Natural killer cell treated with Interleukin-12 subunit alpha and Interleukin-12 subunit beta and Interleukin-15 and Interleukin-18, amount 100 ng/mL, for 72 hours (primary cell): ENCODE measurements at regions not wholly inside any gene's neighbourhood (a gene's known extent, or its start where the extent isn't known, plus 50 kb on each side); places are given as distances from the start of the nearest gene placed in this dataset.
"Not testable (repeated sequence)": the region's sequence is repeated elsewhere in the genome, so short reads cannot be mapped to it uniquely, and the experiment has no call there.

Experiments
- ATAC-seq, 2 donors: fragments of 150-1000 bp; cut with Tn5 transposase in 1 of 2; sonication (Bioruptor Pico), chemical (Tn5 transposase) in 1 of 2; 2 replicates each; pipeline ENCODE4 v1.10.0; 2021
- DNase-seq: peaks from one replicate; pipeline ENCODE4 v3.0.0; 2022; ENCODE audit warnings: low spot score
- H3K27ac Mint-ChIP-seq, 2 donors: 1 replicate in 1 of 2; 2 replicates in 1 of 2; pipeline ENCODE4 v1.8.0; 2022; ENCODE audit warnings: mixed read lengths in 2 of 2, mild to moderate bottlenecking in 1 of 2, moderate library complexity in 1 of 2
- H3K27me3 Mint-ChIP-seq, 2 donors: 1 replicate in 1 of 2; 2 replicates in 1 of 2; pipeline ENCODE4 v1.8.0; 2022; ENCODE audit warnings: mixed read lengths in 2 of 2
- H3K36me3 Mint-ChIP-seq: one replicate; pipeline ENCODE4 v1.8.0; 2022; ENCODE audit warnings: mixed read lengths
- H3K4me1 Mint-ChIP-seq, 2 donors: 1 replicate in 1 of 2; 2 replicates in 1 of 2; pipeline ENCODE4 v1.8.0; 2022; ENCODE audit warnings: low read depth in 2 of 2, mixed read lengths in 2 of 2, mild to moderate bottlenecking in 1 of 2
- H3K4me3 Mint-ChIP-seq: one replicate; pipeline ENCODE4 v1.8.0; 2022; ENCODE audit warnings: mixed read lengths
- H3K9me3 Mint-ChIP-seq: 2 replicates; pipeline ENCODE4 v1.8.0; 2022; ENCODE audit warnings: mixed read lengths

DNA sequence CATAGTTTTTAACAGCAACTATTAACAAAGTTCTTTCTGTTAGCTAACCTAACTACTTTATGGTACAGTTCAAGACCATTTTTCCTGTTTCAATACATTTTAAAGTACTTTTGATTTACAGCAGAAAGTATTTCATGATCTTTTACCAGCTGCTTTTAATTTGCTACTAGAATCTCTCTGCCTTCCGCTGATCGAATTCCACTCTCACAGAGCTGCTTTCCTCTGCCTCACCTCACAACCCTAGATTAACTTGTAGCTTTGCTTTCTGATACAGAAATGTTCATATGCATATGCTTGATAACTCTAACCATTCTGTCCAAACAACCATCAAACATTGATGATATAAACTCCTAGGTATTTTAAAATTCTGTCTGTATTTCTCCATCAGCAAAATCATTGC lies 463.2 kb upstream of the ZEB2 start:
- H3K9me3 Mint-ChIP-seq, result peaks cover 3% of the 10 kb centered on the region

DNA sequence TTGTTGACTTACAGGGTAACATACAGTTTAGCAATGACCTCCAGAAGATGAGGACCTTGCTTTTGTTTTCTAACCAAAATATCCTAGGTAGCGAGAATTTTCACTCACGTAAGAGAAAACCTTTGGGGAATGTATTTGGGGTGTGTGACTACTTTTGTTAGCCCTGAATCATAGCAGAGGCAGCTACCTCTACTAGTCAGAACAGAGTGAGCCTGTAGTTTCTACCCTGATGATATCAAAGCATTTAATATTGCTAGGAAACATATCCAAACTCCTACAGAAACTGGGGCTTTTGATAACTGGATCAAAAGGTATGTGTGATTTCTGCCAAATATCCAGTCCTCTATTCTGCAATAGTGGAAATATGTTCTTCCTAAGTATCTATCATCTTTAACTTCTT lies 462.6 kb upstream of the ZEB2 start:
- H3K27me3 Mint-ChIP-seq, result peaks cover 2 to 7% of the 10 kb centered on the region in 2 donors
- no peak overlapping the region for H3K27ac Mint-ChIP-seq
- H3K36me3 Mint-ChIP-seq, result peaks cover 18% of the 10 kb centered on the region
- peaks cover 3% of the 10 kb centered on the region for H3K9me3 Mint-ChIP-seq
- H3K4me1 Mint-ChIP-seq, result no peaks in the 10 kb centered on the region
- H3K4me3 Mint-ChIP-seq, result no peak overlapping the region
- DNase-seq (no peak), ATAC-seq (no peak)

More for the DNA sequence above, 463.2 kb upstream of the ZEB2 start:
- Mint-ChIP-seq H3K4me3 (no peak overlapping the region), H3K27ac (no peak overlapping the region), H3K27me3 (peaks cover 2 to 7% of the 10 kb centered on the region in 2 donors), H3K36me3 (peaks cover 18% of the 10 kb centered on the region), H3K4me1 (no peaks in the 10 kb centered on the region)
- ATAC-seq (no peak), DNase-seq (no peak)

DNA sequence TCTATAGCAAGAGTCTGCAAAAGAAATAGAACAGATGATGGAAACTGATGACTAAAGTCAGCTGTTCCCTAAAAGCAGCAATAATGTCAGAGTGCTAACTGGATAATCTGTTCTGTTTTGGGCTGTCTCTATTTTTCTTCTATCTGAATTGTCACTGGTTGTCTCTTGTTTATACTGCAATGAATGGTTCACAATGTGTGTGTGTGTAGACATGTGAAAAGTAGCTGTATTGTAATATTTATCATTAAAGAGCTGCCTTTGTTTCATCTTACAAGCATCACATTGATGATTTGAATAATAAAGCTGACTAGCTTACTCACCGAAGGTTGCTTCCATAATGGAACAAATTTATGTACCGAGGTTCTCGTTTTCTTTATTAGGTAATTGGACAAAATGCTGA lies 456.0 kb upstream of the ZEB2 start:
- H3K36me3 Mint-ChIP-seq, result peaks cover 3% of the 10 kb centered on the region
- ATAC-seq, result no peak
- DNase-seq, result no peak
- H3K27me3 Mint-ChIP-seq, result peaks cover 0 to 12% of the 10 kb centered on the region in 2 donors
- no peak overlapping the region for H3K27ac Mint-ChIP-seq
- H3K4me1 Mint-ChIP-seq, result no peaks in the 10 kb centered on the region
- H3K9me3 Mint-ChIP-seq, result peaks cover 5% of the 10 kb centered on the region
- H3K4me3 Mint-ChIP-seq, result no peak overlapping the region

DNA sequence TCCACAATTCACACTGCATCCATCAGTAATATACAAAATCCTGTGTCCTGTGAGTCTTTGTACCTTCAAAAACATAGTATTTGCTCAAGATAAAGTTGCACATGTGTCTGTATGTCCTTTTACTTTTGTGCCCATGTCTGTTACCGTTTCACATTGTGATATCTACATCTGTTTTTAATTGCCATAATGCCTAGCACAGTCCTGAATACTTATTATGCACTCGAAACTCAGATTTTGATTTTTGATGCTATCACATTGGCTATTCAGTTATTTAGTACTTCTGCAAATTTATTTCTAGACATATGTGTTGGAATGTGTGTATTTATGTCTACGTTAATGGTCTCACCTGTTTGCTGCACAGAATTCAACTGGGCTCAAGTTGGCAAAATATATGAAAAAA lies 452.8 kb upstream of the ZEB2 start:
- ATAC-seq (no peak), DNase-seq (no peak)
- H3K27me3 Mint-ChIP-seq, result peaks cover 0 to 12% of the 10 kb centered on the region in 2 donors
- no peak overlapping the region for H3K4me3 Mint-ChIP-seq
- H3K9me3 Mint-ChIP-seq, result peaks cover 11% of the 10 kb centered on the region
- H3K27ac Mint-ChIP-seq, result no peak overlapping the region
- peaks cover 13% of the 10 kb centered on the region for H3K36me3 Mint-ChIP-seq
- no peaks in the 10 kb centered on the region for H3K4me1 Mint-ChIP-seq

DNA sequence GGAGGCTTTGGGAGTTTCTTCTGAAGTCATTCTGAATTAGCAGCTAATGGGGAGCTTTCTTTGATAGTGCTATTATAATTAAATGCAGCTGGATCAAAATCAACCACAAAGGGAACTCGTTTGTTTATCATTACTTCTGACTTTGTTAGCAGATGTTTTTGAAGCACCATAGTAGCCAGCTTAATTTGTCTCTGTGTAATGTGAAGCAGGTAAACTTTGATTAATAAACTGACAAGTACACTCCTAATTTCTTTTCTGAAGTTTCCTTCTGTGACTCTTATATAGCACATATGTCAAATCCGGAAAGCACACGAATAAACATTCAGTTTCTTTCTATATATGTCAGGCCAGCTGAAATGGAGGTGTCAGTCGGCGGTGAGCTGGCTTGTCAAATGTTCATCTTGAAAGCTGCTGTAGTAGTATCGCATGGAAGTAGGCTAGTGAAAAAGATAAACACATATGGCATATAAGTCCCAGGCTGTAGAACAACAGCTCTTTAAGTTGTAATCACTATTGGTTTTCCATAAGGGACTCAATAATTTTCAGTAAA lies 451.9 kb upstream of the ZEB2 start:
- Mint-ChIP-seq H3K36me3 (peaks cover 13% of the 10 kb centered on the region), H3K9me3 (peaks cover 11% of the 10 kb centered on the region), H3K4me1 (no peaks in the 10 kb centered on the region), H3K4me3 (no peak overlapping the region), H3K27me3 (peaks cover 0 to 10% of the 10 kb centered on the region in 2 donors), H3K27ac (no peak overlapping the region)
- ATAC-seq (peak in 1 of 2 donors; percentile 66), DNase-seq (no peak)

DNA sequence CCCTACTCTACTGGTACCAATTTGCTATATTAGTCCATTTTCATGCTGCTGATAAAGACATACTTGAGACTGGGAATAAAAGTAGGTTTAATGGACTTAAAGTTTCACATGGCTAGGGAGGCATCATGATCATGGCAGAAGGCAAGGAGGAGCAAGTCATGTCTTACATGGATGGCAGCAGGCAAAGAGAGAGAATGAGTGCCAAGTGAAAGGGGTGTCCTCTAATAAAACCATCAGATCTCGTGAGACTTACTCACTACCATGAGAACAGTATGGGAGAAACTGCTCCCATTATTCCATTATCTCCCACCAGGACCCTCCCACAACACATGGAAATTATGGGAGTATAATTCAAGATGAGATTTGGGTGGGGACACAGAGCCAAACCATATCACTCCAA lies 450.5 kb upstream of the ZEB2 start:
- Mint-ChIP-seq H3K9me3 (peaks cover 11% of the 10 kb centered on the region), H3K36me3 (peaks cover 13% of the 10 kb centered on the region)
- H3K27me3 Mint-ChIP-seq, H3K4me1 Mint-ChIP-seq, H3K4me3 Mint-ChIP-seq, ATAC-seq, DNase-seq, H3K27ac Mint-ChIP-seq: not testable (repeated sequence)

DNA sequence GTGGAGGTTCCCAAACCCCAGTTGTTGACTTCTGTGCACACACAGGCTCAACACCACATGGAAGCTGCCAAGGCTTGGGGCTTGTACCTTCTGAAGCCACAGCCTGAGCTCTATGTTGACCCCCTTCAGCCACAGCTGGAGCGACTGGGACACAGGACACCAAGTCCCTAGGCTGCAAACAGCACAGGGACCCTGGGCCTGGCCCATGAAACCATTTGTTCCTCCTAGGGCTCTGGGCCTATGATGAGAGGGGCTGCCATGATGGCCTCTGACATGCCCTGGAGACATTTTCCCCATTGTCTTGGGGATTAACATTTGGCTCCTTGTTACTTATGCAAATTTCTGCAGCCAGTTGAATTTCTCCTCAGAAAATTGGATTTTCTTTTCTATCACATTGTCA lies 449.6 kb upstream of the ZEB2 start:
- H3K27ac Mint-ChIP-seq, DNase-seq, ATAC-seq, H3K27me3 Mint-ChIP-seq, H3K4me3 Mint-ChIP-seq, H3K4me1 Mint-ChIP-seq: not testable (repeated sequence)
- Mint-ChIP-seq H3K9me3 (peaks cover 17% of the 10 kb centered on the region), H3K36me3 (peaks cover 18% of the 10 kb centered on the region)

DNA sequence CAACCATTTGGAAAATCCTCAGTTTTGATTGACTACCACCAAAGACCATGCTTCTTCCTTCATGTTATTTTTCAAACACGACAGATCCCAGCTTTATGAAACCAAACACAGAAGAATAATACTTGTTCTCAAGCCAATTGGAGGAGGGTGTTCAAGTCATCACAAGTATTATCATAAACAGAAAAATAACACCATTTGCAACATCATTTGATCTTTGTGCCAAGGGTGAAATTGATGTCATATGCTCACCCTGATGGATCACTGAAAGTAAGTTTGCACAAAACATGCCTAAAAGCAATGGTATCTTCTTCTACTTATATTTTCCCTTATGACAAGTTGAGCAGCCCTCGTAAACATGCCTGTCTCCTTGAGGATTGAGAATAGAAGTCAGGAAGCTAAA lies 448.0 kb upstream of the ZEB2 start:
- H3K4me3 Mint-ChIP-seq, result no peak overlapping the region
- H3K36me3 Mint-ChIP-seq, result peaks cover 29% of the 10 kb centered on the region
- ATAC-seq (no peak), DNase-seq (no peak)
- H3K4me1 Mint-ChIP-seq, result no peaks in the 10 kb centered on the region
- peaks cover 0 to 3% of the 10 kb centered on the region in 2 donors for H3K27me3 Mint-ChIP-seq
- H3K27ac Mint-ChIP-seq, result no peak overlapping the region
- peaks cover 22% of the 10 kb centered on the region for H3K9me3 Mint-ChIP-seq

DNA sequence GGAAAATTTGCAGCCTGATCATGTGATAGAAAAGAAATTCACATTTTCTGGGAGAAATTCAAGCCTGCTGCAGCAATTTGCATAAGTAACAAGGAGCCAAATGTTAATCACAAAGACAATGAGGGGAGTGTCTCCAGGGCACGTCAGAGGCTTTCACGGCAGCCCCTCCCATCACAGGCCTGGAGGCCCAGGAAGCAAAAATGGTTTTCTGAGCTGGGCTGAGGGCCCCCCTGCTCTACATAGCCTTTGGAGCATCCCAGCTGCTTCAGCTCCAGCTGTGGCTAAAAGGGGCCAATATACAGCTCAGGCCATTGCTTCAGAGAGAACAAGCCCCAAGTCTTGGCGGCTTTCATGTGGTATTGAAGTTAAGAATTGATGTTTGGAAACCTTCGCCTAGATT lies 445.3 kb upstream of the ZEB2 start:
- no peaks in the 10 kb centered on the region for H3K27me3 Mint-ChIP-seq
- no peaks in the 10 kb centered on the region for H3K4me1 Mint-ChIP-seq
- no peak overlapping the region for H3K4me3 Mint-ChIP-seq
- peaks cover 17% of the 10 kb centered on the region for H3K9me3 Mint-ChIP-seq
- no peak for DNase-seq
- no peak for ATAC-seq
- H3K27ac Mint-ChIP-seq, result no peak overlapping the region
- H3K36me3 Mint-ChIP-seq, result peaks cover 24% of the 10 kb centered on the region

DNA sequence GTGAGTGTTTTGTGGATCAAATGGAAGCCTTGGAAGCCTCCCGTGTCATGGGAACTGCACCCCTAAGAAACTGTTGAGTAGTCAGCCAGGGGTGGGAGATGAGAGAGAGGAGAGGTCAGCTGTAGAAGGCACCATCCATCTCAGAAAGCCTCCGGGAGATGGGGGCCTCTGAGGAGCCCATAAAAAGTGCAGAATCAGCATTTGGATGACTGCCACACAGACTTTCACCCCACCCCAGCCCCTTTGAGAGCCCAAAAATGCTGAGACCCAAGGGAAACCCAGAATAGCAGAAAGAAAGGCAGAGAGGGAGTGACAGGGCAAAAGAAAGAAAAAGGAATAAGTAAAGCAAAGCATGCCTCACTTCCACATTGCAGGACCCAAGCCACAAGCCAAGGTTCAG lies 443.1 kb upstream of the ZEB2 start:
- ATAC-seq (no peak), DNase-seq (no peak)
- Mint-ChIP-seq H3K4me3 (no peak overlapping the region), H3K27me3 (no peaks in the 10 kb centered on the region), H3K9me3 (peaks cover 13% of the 10 kb centered on the region), H3K4me1 (no peaks in the 10 kb centered on the region), H3K36me3 (peaks cover 19% of the 10 kb centered on the region), H3K27ac (no peak overlapping the region)

DNA sequence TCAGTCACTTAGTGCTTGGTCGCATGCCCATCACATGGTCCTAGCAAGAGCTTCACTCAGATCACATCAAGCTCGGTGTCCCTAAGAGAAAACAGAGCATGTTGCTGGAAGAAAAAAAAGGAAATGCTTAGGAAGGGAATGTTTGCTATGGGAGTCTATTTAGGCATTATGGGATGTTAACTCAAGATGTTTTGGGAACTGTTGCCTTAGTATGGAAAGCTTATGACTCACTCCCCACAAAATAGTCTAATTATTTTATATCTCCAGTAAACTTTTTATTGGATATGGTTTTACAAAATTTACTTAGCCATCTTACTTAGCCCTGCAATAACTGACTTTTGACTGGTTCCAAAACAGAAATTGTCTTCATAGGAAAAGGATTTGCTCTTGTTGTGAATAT lies 439.5 kb upstream of the ZEB2 start:
- no peaks in the 10 kb centered on the region for H3K27me3 Mint-ChIP-seq
- no peak for ATAC-seq
- H3K9me3 Mint-ChIP-seq, result peaks cover 3% of the 10 kb centered on the region
- H3K27ac Mint-ChIP-seq, result no peak overlapping the region
- DNase-seq, result no peak
- no peak overlapping the region for H3K4me3 Mint-ChIP-seq
- peaks cover 0 to 5% of the 10 kb centered on the region in 2 donors for H3K4me1 Mint-ChIP-seq
- H3K36me3 Mint-ChIP-seq, result peaks cover 12% of the 10 kb centered on the region

DNA sequence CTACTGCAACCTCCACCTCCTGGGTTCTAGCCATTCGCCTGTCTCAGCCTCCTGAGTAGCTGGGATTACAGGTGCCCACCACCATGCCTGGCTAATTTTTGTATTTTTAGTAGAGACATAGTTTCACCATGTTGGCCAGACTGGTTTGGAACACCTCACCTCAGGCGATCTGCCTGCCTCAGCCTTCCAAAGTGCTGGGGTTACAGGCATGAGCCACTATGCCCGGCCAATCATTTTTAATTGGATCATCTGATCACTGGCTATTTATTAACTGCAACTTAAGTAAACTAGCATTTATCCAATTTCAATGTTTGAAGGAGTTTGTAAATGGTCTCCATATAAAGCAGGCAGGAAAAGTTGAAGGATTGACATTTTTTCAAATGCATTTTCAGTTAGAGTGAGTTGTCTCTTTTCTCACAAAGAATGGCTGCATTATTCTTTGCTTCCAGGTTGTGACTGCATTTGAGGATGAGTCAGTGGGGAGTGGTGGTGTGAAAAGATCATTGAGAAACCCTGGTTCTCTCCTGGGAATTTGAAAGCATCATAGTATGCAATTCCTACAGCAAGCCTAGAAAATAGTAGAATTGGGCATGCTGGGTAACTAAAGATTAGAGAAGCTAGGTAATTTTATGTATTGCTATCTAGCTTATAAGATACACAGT lies 431.1 kb upstream of the ZEB2 start:
- Mint-ChIP-seq H3K4me3 (no peak overlapping the region), H3K36me3 (no peaks in the 10 kb centered on the region), H3K27ac (no peak overlapping the region), H3K27me3 (peaks cover 0 to 3% of the 10 kb centered on the region in 2 donors), H3K4me1 (peaks cover 0 to 7% of the 10 kb centered on the region in 2 donors), H3K9me3 (no peaks in the 10 kb centered on the region)
- DNase-seq, result no peak
- ATAC-seq, result no peak

DNA sequence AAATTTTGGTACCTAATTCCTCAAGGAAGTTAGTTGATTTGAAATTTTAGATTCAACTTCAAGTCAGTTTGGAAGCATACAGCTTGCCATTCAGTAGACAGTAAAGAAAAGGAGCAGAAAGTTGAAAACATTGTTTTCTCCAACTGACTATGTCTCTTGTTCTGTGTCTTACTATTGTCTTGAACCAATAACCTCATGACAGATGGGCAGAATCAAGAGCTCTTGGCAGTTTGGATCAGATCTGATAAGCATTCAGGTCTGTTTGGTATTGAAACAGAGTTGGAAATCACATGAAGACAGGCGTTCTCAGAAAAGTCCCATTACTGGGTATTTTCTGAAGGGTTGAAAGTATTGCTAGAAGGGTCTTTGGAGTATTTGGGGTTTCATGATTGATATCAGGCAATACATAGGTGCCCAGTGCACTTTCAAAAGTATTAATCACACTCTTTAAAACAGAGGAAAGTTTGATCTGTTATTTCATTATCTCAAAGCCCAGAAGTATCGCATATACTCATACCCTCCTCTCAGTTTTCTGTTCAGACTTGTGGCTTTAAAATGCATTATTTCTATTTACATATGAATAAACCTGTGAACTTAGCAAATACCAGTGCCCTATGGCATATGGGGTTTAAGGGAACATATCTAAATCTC lies 428.4 kb upstream of the ZEB2 start:
- ATAC-seq, result no peak
- H3K27me3 Mint-ChIP-seq, result peaks cover 0 to 6% of the 10 kb centered on the region in 2 donors
- no peak overlapping the region for H3K4me3 Mint-ChIP-seq
- peaks cover 0 to 2% of the 10 kb centered on the region in 2 donors for H3K4me1 Mint-ChIP-seq
- H3K9me3 Mint-ChIP-seq, result no peaks in the 10 kb centered on the region
- no peak overlapping the region for H3K27ac Mint-ChIP-seq
- H3K36me3 Mint-ChIP-seq, result no peaks in the 10 kb centered on the region
- no peak for DNase-seq

DNA sequence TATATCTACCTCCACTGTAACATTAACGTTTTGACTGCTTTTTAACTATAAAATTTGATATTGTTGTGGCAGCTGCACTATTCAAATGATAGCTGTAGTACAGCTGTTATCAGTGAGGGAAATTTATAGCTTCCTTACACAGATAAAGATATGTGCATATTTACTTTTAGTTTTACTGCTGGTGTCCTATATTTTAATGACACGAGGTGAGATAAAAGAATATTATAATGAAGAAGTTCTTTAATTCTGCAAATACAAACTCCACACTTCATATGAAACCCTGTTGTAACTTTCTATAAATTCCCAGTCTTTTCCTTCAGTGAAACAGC lies 427.8 kb upstream of the ZEB2 start:
- DNase-seq (no peak), ATAC-seq (no peak)
- H3K27ac Mint-ChIP-seq, result peak overlapping the region in 1 of 2 donors; percentile 74
- no peaks in the 10 kb centered on the region for H3K36me3 Mint-ChIP-seq
- H3K4me1 Mint-ChIP-seq, result peaks cover 0 to 2% of the 10 kb centered on the region in 2 donors
- no peak overlapping the region for H3K4me3 Mint-ChIP-seq
- H3K9me3 Mint-ChIP-seq, result no peaks in the 10 kb centered on the region
- H3K27me3 Mint-ChIP-seq, result peaks cover 0 to 8% of the 10 kb centered on the region in 2 donors
